Panc1 (cell line): ENCODE measurements at regions not wholly inside any gene's neighbourhood (a gene's known extent, or its start where the extent isn't known, plus 50 kb on each side); places are given as distances from the start of the nearest gene placed in this dataset.

ENCODE experiments used
- ATAC-seq: fragments of 200-7000 bp; cut with Tn5 transposase; 2 replicates; pipeline ENCODE4 v1.9.1; 2020; ENCODE audit warnings: mild to moderate bottlenecking, moderate library complexity
- BruUV-seq: library from RNA; stranded (reverse); fragments of 400-500 nt; replicated peaks from 2 replicates; lab custom pipeline; 2021; lab: Mats Ljungman, UMichigan
- CTCF ChIA-PET: fragments of 300-600 bp; sonication (Branson Sonifier 250); formaldehyde crosslinking; loops from one replicate; lab custom pipeline; 2022; ENCODE audit warnings: antibody characterized with exemption; lab: Charles Lee
- POLR2A ChIA-PET: fragments of 300-600 bp; sonication (Branson Sonifier 250); formaldehyde crosslinking; loops from one replicate; lab custom pipeline; 2022; ENCODE audit warnings: antibody characterized with exemption; lab: Charles Lee
- DNase-seq: peaks from one replicate; pipeline ENCODE4 v3.0.0-alpha.2; 2010; ENCODE audit warnings: low read depth, low spot score
- H3K27ac ChIP-seq: 2 replicates; pipeline ENCODE4 v1.5.1; 2011; ENCODE audit warnings: mild to moderate bottlenecking, low read length, inconsistent platforms
- H3K27me3 ChIP-seq: fragments of 200-500 bp; sonication (Bioruptor generic); 2 replicates; pipeline ENCODE4 v1.6.0; 2014; ENCODE audit warnings: low read length, inconsistent platforms; ENCODE audit not compliant: control insufficient read depth, insufficient read depth
- H3K36me3 ChIP-seq: fragments of 200-500 bp; sonication (Bioruptor generic); 2 replicates; pipeline ENCODE4 v1.5.1; 2014; ENCODE audit warnings: inconsistent platforms, mild to moderate bottlenecking, low read length, moderate library complexity; ENCODE audit not compliant: control insufficient read depth, insufficient read depth
- H3K4me1 ChIP-seq: 2 replicates; pipeline ENCODE4 v1.5.1; 2011; ENCODE audit warnings: inconsistent platforms, mild to moderate bottlenecking, low read length, moderate library complexity; ENCODE audit not compliant: control insufficient read depth, insufficient read depth
- H3K4me3 ChIP-seq, 2 experiments: 2 replicates each; pipeline ENCODE4 v1.5.1; 2011 to 2012; ENCODE audit warnings: low read depth in 2 of 2, low read length in 2 of 2, mild to moderate bottlenecking in 2 of 2, inconsistent platforms in 1 of 2, moderate library complexity in 1 of 2
- H3K9me3 ChIP-seq: fragments of 200-500 bp; sonication (Bioruptor generic); 2 replicates; pipeline ENCODE4 v1.5.1; 2014; ENCODE audit warnings: low read depth, mild to moderate bottlenecking, inconsistent platforms, low read length, moderate library complexity; ENCODE audit not compliant: control insufficient read depth, insufficient read depth
- POLR2AphosphoS5 ChIP-seq: IDR thresholded peaks from 2 replicates; pipeline ENCODE4 v1.6.1; 2012; ENCODE audit warnings: mild to moderate bottlenecking, low read depth, low read length, moderate library complexity
- SIN3A ChIP-seq: IDR thresholded peaks from 2 replicates; pipeline ENCODE4 v1.6.1; 2012; ENCODE audit warnings: low read depth, mild to moderate bottlenecking, low read length, moderate library complexity, borderline replicate concordance; ENCODE audit not compliant: insufficient read depth
- TCF7L2 ChIP-seq: IDR thresholded peaks from 2 replicates; pipeline ENCODE4 v1.6.1; 2011; ENCODE audit warnings: mild to moderate bottlenecking, low read depth, low read length, inconsistent platforms
- in situ Hi-C: cut with HindIII; loops from 2 replicates; pipeline ENCODE4 v1.10.0; 2016; ENCODE audit warnings: low sequenced_read_pairs, low pct_unique_long_range_greater_than_20kb
- intact Hi-C: fragments of 100-400 bp; cut with micrococcal nuclease; formaldehyde crosslinking; loops from one replicate; pipeline ENCODE4 v1.10.0; 2022; ENCODE audit not compliant: unreplicated experiment
- TF ChIP-seq, protein P1 (sequence below): fragments of 450-650 bp; IDR thresholded peaks from 2 replicates; pipeline ENCODE4 v1.5.1; 2017; ENCODE audit warnings: mild to moderate bottlenecking
- TF ChIP-seq, protein P2 (sequence below), 2 experiments: IDR thresholded peaks; 2 replicates each; pipeline ENCODE4 v1.6.1; 2011 to 2012; ENCODE audit warnings: low read depth in 2 of 2, control low read depth in 1 of 2, low read length in 1 of 2, mild to moderate bottlenecking in 1 of 2, moderate library complexity in 1 of 2; ENCODE audit not compliant: insufficient read depth in 1 of 2

DNA sequence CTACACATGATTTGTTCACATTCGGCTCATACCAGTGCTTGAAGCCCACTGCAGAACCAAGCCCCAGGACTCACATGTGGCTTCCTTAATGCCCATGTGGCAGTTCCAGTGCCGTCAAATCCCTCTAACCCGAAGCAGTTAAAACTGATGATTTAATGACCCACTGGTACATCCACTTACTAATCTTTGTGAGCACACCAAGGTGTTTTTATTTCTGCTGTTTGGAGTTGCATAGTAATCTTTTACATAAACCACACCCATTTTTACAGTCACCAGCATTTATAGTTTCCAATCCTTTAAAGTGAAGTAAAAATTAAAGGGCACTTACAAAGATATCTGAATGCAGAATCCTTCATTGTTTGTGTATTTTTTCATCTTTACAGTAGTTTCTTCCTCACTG is 232.0 kb downstream of the ANKRD60 start:
- no TSS peak for BruUV-seq
- no peak for DNase-seq
- no peak for ATAC-seq
- CTCF ChIA-PET: no interaction called here
- no peaks in the 10 kb centered on the region for H3K9me3 ChIP-seq
- in situ Hi-C loops (no loop called here), intact Hi-C loops (no loop called here)
- POLR2A ChIA-PET: no interaction called here
- TF ChIP-seq POLR2AphosphoS5: no peak
- no peak for TF ChIP-seq SIN3A
- TF ChIP-seq TCF7L2: no peak
- TF ChIP-seq, protein P1, sequence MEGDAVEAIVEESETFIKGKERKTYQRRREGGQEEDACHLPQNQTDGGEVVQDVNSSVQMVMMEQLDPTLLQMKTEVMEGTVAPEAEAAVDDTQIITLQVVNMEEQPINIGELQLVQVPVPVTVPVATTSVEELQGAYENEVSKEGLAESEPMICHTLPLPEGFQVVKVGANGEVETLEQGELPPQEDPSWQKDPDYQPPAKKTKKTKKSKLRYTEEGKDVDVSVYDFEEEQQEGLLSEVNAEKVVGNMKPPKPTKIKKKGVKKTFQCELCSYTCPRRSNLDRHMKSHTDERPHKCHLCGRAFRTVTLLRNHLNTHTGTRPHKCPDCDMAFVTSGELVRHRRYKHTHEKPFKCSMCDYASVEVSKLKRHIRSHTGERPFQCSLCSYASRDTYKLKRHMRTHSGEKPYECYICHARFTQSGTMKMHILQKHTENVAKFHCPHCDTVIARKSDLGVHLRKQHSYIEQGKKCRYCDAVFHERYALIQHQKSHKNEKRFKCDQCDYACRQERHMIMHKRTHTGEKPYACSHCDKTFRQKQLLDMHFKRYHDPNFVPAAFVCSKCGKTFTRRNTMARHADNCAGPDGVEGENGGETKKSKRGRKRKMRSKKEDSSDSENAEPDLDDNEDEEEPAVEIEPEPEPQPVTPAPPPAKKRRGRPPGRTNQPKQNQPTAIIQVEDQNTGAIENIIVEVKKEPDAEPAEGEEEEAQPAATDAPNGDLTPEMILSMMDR: no peak
- H3K36me3 ChIP-seq: no peaks in the 10 kb centered on the region
- no peak overlapping the region for H3K4me3 ChIP-seq
- no peak overlapping the region for H3K27ac ChIP-seq
- H3K4me1 ChIP-seq: peaks cover 11% of the 10 kb centered on the region; the same call in 1 of the 2 replicates
- no peaks in the 10 kb centered on the region for H3K27me3 ChIP-seq

DNA sequence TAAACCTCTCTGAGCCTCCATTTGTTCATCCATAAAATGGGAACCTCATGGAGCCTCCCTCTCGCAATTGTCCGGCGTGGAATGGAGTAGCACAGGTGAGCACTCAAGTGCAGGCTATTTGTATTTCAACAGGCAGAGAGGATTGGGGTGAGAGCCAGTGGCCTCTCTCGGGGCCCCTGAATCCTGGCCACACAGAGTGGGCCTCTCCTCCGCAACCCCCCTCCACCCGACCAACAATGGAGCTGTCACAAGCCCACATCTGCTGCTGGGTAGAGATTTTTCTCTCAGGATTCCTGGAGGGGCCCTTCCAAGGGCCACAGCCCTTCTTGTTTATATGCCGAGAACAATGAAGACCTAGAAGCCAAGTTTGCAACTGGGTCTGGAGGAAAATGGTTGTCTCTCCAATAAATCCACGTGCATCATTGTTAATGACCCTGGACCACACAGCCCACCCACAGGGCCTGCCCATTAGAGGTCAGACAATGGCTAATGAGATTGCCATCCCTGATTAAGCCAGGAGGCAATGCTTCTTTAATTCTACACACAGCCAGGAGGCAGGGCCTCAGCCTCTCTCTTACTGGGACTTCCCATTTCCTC is 233.0 kb downstream of the ANKRD60 start:
- Histone ChIP-seq H3K4me3 (no peak overlapping the region), H3K4me1 (peaks cover 18% of the 10 kb centered on the region; the same call in 1 of the 2 replicates), H3K27me3 (no peaks in the 10 kb centered on the region), H3K9me3 (no peaks in the 10 kb centered on the region), H3K36me3 (no peaks in the 10 kb centered on the region), H3K27ac (no peak overlapping the region)
- in situ Hi-C loops (no loop called here), intact Hi-C loops (no loop called here)
- ChIA-PET CTCF (no interaction called here), POLR2A (no interaction called here)
- DNase-seq (no peak), ATAC-seq (no peak)
- TF ChIP-seq, protein P1: no peak
- TF ChIP-seq POLR2AphosphoS5: no peak
- TF ChIP-seq, protein P2, sequence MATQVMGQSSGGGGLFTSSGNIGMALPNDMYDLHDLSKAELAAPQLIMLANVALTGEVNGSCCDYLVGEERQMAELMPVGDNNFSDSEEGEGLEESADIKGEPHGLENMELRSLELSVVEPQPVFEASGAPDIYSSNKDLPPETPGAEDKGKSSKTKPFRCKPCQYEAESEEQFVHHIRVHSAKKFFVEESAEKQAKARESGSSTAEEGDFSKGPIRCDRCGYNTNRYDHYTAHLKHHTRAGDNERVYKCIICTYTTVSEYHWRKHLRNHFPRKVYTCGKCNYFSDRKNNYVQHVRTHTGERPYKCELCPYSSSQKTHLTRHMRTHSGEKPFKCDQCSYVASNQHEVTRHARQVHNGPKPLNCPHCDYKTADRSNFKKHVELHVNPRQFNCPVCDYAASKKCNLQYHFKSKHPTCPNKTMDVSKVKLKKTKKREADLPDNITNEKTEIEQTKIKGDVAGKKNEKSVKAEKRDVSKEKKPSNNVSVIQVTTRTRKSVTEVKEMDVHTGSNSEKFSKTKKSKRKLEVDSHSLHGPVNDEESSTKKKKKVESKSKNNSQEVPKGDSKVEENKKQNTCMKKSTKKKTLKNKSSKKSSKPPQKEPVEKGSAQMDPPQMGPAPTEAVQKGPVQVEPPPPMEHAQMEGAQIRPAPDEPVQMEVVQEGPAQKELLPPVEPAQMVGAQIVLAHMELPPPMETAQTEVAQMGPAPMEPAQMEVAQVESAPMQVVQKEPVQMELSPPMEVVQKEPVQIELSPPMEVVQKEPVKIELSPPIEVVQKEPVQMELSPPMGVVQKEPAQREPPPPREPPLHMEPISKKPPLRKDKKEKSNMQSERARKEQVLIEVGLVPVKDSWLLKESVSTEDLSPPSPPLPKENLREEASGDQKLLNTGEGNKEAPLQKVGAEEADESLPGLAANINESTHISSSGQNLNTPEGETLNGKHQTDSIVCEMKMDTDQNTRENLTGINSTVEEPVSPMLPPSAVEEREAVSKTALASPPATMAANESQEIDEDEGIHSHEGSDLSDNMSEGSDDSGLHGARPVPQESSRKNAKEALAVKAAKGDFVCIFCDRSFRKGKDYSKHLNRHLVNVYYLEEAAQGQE (IDR thresholded peaks at IDR 0.05; ENCODE audit: insufficient read depth in 1 of 2, low read depth in 2 of 2, low read length in 1 of 2): no peak
- TF ChIP-seq TCF7L2: no peak
- TF ChIP-seq SIN3A: no peak
- no TSS peak for BruUV-seq
